Activated CD4-positive, alpha-beta memory T cell treated with anti-CD3 and anti-CD28 coated beads, Interleukin-2, amount 10 ng/mL, durations not matched to agents 7 days and 5 days (primary cell): ENCODE measurements at regions not wholly inside any gene's neighbourhood (a gene's known extent, or its start where the extent isn't known, plus 50 kb on each side); places are given as distances from the start of the nearest gene placed in this dataset.

Experiments
- CTCF ChIA-PET: fragments of 350-600 bp; sonication (Branson Sonifier 250); formaldehyde crosslinking; loops from one replicate; lab custom pipeline; 2021; ENCODE audit warnings: antibody characterized with exemption, inconsistent platforms; lab: Charles Lee
- POLR2A ChIA-PET: fragments of 350-600 bp; sonication (Branson Sonifier 250); formaldehyde crosslinking; loops from one replicate; lab custom pipeline; 2021; ENCODE audit warnings: antibody characterized with exemption; lab: Charles Lee
- DNase-seq: peaks from one replicate; pipeline ENCODE4 v3.0.0-alpha.2; 2020
- H3K27ac Mint-ChIP-seq: one replicate; pipeline ENCODE4 v1.8.0; 2021; ENCODE audit warnings: mild to moderate bottlenecking, mixed read lengths
- H3K27me3 Mint-ChIP-seq: one replicate; pipeline ENCODE4 v1.8.0; 2021; ENCODE audit warnings: mixed read lengths
- H3K36me3 Mint-ChIP-seq: one replicate; pipeline ENCODE4 v1.8.0; 2021; ENCODE audit warnings: low read depth, mixed read lengths
- H3K4me1 Mint-ChIP-seq: one replicate; pipeline ENCODE4 v1.8.0; 2021; ENCODE audit warnings: mixed read lengths
- H3K4me3 Mint-ChIP-seq: one replicate; pipeline ENCODE4 v1.8.0; 2021; ENCODE audit warnings: mild to moderate bottlenecking, mixed read lengths
- H3K9me3 Mint-ChIP-seq: one replicate; pipeline ENCODE4 v1.8.0; 2021; ENCODE audit warnings: mixed read lengths

DNA sequence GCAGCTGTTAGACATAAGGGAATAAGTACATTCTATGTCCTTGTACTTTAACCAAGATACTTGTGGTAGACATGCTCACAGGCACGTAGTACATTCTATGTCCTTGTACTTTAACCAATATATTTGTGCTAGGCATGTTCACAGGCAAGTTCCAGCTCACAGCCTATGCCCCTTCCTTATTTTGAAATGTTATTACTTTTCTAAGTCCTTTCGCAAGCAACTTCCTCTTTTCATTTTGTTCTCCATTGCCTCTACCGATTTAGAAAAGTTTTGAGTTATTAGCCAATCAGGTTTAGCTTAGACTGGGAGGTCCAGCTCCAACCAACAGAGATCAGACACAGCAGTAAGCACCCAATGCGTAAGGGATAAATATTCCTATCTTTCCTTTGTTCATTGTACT lies 60.1 kb upstream of the NUDT7 start:
- ChIA-PET CTCF (no interaction called here), POLR2A (no interaction called here)
- Mint-ChIP-seq H3K9me3 (no peaks in the 10 kb centered on the region), H3K27ac (no peak overlapping the region), H3K4me1 (no peaks in the 10 kb centered on the region), H3K27me3 (peaks cover 7% of the 10 kb centered on the region), H3K4me3 (no peak overlapping the region), H3K36me3 (no peaks in the 10 kb centered on the region)
- DNase-seq, result no peak

GRCh38 chr16:77663711-77664110 lies 58.6 kb upstream of the NUDT7 start:
- ChIA-PET POLR2A (no interaction called here), CTCF (no interaction called here)
- no peak for DNase-seq
- no peaks in the 10 kb centered on the region for H3K9me3 Mint-ChIP-seq
- H3K36me3 Mint-ChIP-seq, result no peaks in the 10 kb centered on the region
- H3K4me3 Mint-ChIP-seq, result no peak overlapping the region
- H3K27me3 Mint-ChIP-seq, result peaks cover 7% of the 10 kb centered on the region
- H3K4me1 Mint-ChIP-seq, result no peaks in the 10 kb centered on the region
- H3K27ac Mint-ChIP-seq, result no peak overlapping the region

- POLR2A ChIA-PET, result no interaction called here
- no peaks in the 10 kb centered on the region for H3K9me3 Mint-ChIP-seq
- no peaks in the 10 kb centered on the region for H3K36me3 Mint-ChIP-seq
- no peak overlapping the region for H3K4me3 Mint-ChIP-seq
- H3K27me3 Mint-ChIP-seq, result peaks cover 3% of the 10 kb centered on the region
- no peak for DNase-seq
- H3K27ac Mint-ChIP-seq, result no peak overlapping the region
- CTCF ChIA-PET, result no interaction called here
- no peaks in the 10 kb centered on the region for H3K4me1 Mint-ChIP-seq
Observed at GRCh38 chr16:77666771-77667170, 55.5 kb upstream of the NUDT7 start.

DNA sequence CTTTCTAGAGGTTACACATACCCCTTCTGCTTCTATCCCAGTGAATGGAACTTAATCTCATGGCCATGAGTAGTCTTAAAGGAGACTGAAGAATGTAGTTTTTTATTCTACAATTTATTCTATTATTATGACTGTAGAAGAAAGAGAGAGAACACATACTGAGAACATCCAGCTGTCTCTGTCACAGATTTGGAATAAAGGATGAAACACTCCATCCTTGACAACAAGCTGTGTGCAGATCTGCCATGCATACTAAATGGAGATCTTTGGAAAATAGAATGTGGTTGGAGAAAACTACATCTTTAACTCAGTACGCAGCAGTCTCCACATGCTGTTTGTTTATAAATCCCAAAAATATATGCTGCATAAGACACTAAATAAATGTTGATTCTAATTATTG lies 54.1 kb upstream of the NUDT7 start:
- no peaks in the 10 kb centered on the region for H3K4me1 Mint-ChIP-seq
- no peak for DNase-seq
- CTCF ChIA-PET, result no interaction called here

DNA sequence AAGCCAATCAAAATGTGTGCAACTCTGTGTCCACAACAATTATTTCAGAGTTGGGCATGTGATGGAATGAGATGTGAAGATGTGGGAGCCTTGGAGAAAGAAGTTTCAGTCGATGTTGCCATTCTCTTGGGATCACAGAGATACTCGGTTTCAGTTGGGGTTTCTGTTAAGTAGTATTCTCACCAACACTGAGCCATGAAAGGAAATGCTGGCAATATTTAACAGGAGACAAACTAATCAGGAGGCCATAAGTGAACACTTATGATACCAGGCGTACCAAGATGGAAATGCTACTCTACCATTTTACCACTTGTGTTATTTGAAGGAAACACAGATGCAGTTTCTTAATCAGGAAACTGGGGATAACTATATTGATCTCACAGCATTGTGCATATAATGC lies 53.3 kb upstream of the NUDT7 start:
- no peaks in the 10 kb centered on the region for H3K4me1 Mint-ChIP-seq
- ChIA-PET POLR2A (no interaction called here), CTCF (no interaction called here)
- H3K36me3 Mint-ChIP-seq, result no peaks in the 10 kb centered on the region
- H3K27ac Mint-ChIP-seq, result no peak overlapping the region
- no peak overlapping the region for H3K4me3 Mint-ChIP-seq
- peaks cover 3% of the 10 kb centered on the region for H3K27me3 Mint-ChIP-seq
- no peaks in the 10 kb centered on the region for H3K9me3 Mint-ChIP-seq
- no peak for DNase-seq

More for the DNA sequence above, 54.1 kb upstream of the NUDT7 start:
- Mint-ChIP-seq H3K27me3 (peaks cover 3% of the 10 kb centered on the region), H3K9me3 (no peaks in the 10 kb centered on the region), H3K4me3 (no peak overlapping the region), H3K27ac (no peak overlapping the region), H3K36me3 (no peaks in the 10 kb centered on the region)
- POLR2A ChIA-PET, result no interaction called here
